HEK293 (cell line): ENCODE measurements at regions not wholly inside any gene's neighbourhood (a gene's known extent, or its start where the extent isn't known, plus 50 kb on each side); places are given as distances from the start of the nearest gene placed in this dataset.
"Not testable (repeated sequence)": the region's sequence is repeated elsewhere in the genome, so short reads cannot be mapped to it uniquely, and the experiment has no call there.

Source experiments
- CTCF ChIA-PET: fragments of 350-600 bp; formaldehyde crosslinking; extraction: SDS; loops from one replicate; lab custom pipeline; 2021; ENCODE audit warnings: antibody characterized with exemption; lab: Yijun Ruan, JAX
- POLR2A ChIA-PET: fragments of 300-600 bp; formaldehyde crosslinking; extraction: SDS; loops from one replicate; lab custom pipeline; 2020; ENCODE audit warnings: antibody characterized with exemption, inconsistent platforms; lab: Yijun Ruan, JAX
- H3K27ac ChIP-seq: fragments of 200-500 bp; sonication (Bioruptor generic); 2 replicates; pipeline ENCODE4 v1.5.1; 2014; ENCODE audit warnings: low read depth, low read length, control low read depth, inconsistent platforms; ENCODE audit errors: extremely low read depth
- H3K36me3 ChIP-seq, 2 experiments: fragments of 200-500 bp in 1 of 2; sonication (Bioruptor generic) in 1 of 2; 1 replicate in 1 of 2; 2 replicates in 1 of 2; pipeline ENCODE4 v1.5.1; 2014 to 2017; ENCODE audit warnings: inconsistent platforms in 2 of 2, low read length in 2 of 2; ENCODE audit not compliant: control insufficient read depth in 2 of 2, insufficient read depth in 1 of 2
- H3K4me1 ChIP-seq: fragments of 200-500 bp; sonication (Bioruptor generic); 2 replicates; pipeline ENCODE4 v1.5.1; 2014; ENCODE audit warnings: mild to moderate bottlenecking, low read length, inconsistent platforms; ENCODE audit not compliant: control insufficient read depth, insufficient read depth
- H3K4me3 ChIP-seq: 2 replicates; pipeline ENCODE4 v1.5.1; 2011; ENCODE audit warnings: low read depth, mild to moderate bottlenecking, control low read depth, low read length, moderate library complexity
- H3K9me3 ChIP-seq: fragments of 200-500 bp; sonication (Bioruptor generic); 2 replicates; pipeline ENCODE4 v1.5.1; 2014; ENCODE audit warnings: low read depth, low read length, inconsistent platforms; ENCODE audit not compliant: control insufficient read depth, insufficient read depth
- BCL11A ChIP-seq: fragments of 450-650 bp; formaldehyde crosslinking; IDR thresholded peaks from 2 replicates; pipeline ENCODE4 v1.5.1; 2016; ENCODE audit warnings: low read depth, missing biosample characterization, missing genetic modification characterization
- FEZF1 ChIP-seq: fragments of 450-650 bp; formaldehyde crosslinking; IDR thresholded peaks from 2 replicates; pipeline ENCODE4 v1.5.1; 2016; ENCODE audit warnings: missing biosample characterization, missing genetic modification characterization
- HOXD13 ChIP-seq: sonication (generic); formaldehyde crosslinking; IDR thresholded peaks from 2 replicates; pipeline ENCODE4 v1.8.0; 2022; ENCODE audit warnings: missing genetic modification reagents, borderline replicate concordance
- KLF9 ChIP-seq: fragments of 450-650 bp; formaldehyde crosslinking; IDR thresholded peaks from 2 replicates; pipeline ENCODE4 v1.5.1; 2016; ENCODE audit warnings: missing biosample characterization, missing genetic modification characterization, low read depth
- SCRT1 ChIP-seq: fragments of 450-650 bp; formaldehyde crosslinking; IDR thresholded peaks from 2 replicates; pipeline ENCODE4 v1.5.1; 2016; ENCODE audit warnings: missing biosample characterization, missing genetic modification characterization, borderline replicate concordance
- YY1 ChIP-seq: fragments of 450-650 bp; formaldehyde crosslinking; IDR thresholded peaks from 2 replicates; pipeline ENCODE4 v1.5.1; 2018; ENCODE audit warnings: missing biosample characterization, missing genetic modification characterization
- ZBTB20 ChIP-seq: fragments of 450-650 bp; formaldehyde crosslinking; IDR thresholded peaks from 2 replicates; pipeline ENCODE4 v1.5.1; 2016; ENCODE audit warnings: missing biosample characterization, missing genetic modification characterization
- ZNF2 ChIP-seq: fragments of 450-650 bp; formaldehyde crosslinking; IDR thresholded peaks from 2 replicates; pipeline ENCODE4 v1.5.1; 2016; ENCODE audit warnings: missing biosample characterization, missing genetic modification characterization
- ZNF324 ChIP-seq: fragments of 450-650 bp; formaldehyde crosslinking; IDR thresholded peaks from 2 replicates; pipeline ENCODE4 v1.5.1; 2016; ENCODE audit warnings: missing biosample characterization, missing genetic modification characterization
- ZNF354C ChIP-seq: fragments of 450-650 bp; formaldehyde crosslinking; IDR thresholded peaks from 2 replicates; pipeline ENCODE4 v1.5.1; 2016; ENCODE audit warnings: missing biosample characterization, missing genetic modification characterization, low read depth, borderline replicate concordance
- ZNF629 ChIP-seq: fragments of 450-650 bp; formaldehyde crosslinking; IDR thresholded peaks from 2 replicates; pipeline ENCODE4 v1.5.1; 2017; ENCODE audit warnings: missing biosample characterization, missing genetic modification characterization
- ZNF843 ChIP-seq: fragments of 450-650 bp; formaldehyde crosslinking; IDR thresholded peaks from 2 replicates; pipeline ENCODE4 v1.5.1; 2016; ENCODE audit warnings: missing biosample characterization, missing genetic modification characterization
- ZSCAN30 ChIP-seq: fragments of 450-650 bp; IDR thresholded peaks from 2 replicates; pipeline ENCODE4 v1.5.1; 2018; ENCODE audit warnings: missing biosample characterization, mild to moderate bottlenecking, missing genetic modification characterization, moderate library complexity
- TF ChIP-seq, protein P1 (sequence below): fragments of 450-650 bp; formaldehyde crosslinking; IDR thresholded peaks from 2 replicates; pipeline ENCODE4 v1.5.1; 2016; ENCODE audit warnings: missing biosample characterization, missing genetic modification characterization
- TF ChIP-seq, protein P2 (sequence below): fragments of 450-650 bp; formaldehyde crosslinking; IDR thresholded peaks from 2 replicates; pipeline ENCODE4 v1.5.1; 2016; ENCODE audit warnings: missing biosample characterization, missing genetic modification characterization, borderline replicate concordance
- TF ChIP-seq, protein P3 (sequence below): fragments of 450-650 bp; formaldehyde crosslinking; IDR thresholded peaks from 2 replicates; pipeline ENCODE4 v1.5.1; 2017; ENCODE audit warnings: missing biosample characterization, missing genetic modification characterization
- TF ChIP-seq, protein P4 (sequence below): fragments of 450-650 bp; formaldehyde crosslinking; IDR thresholded peaks from 2 replicates; pipeline ENCODE4 v1.5.1; 2016; ENCODE audit warnings: missing biosample characterization, missing genetic modification characterization
- TF ChIP-seq, protein P5 (sequence below): fragments of 450-650 bp; formaldehyde crosslinking; IDR thresholded peaks from 2 replicates; pipeline ENCODE4 v1.5.0; 2017; ENCODE audit warnings: missing biosample characterization, missing genetic modification characterization, borderline replicate concordance

DNA sequence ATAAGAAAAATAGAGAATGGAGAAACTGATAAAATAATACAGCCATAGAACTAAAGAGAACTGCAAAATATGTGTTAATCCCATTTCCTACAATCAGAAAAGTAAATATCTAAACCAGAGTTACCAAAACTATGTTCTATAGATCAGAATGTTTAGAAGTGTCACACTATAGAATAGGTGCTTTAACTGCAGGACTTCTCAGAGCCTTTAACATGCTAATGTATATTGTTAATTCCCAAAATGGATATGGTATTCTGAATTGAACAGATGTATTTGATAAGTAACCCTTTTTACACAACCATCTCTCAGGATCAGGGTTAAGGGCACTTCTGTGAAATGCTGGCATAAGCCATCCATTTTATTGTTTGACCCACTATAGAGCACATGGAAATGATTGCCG lies 200.3 kb downstream of the SHOX2 start (continued):
- TF ChIP-seq, protein P1, sequence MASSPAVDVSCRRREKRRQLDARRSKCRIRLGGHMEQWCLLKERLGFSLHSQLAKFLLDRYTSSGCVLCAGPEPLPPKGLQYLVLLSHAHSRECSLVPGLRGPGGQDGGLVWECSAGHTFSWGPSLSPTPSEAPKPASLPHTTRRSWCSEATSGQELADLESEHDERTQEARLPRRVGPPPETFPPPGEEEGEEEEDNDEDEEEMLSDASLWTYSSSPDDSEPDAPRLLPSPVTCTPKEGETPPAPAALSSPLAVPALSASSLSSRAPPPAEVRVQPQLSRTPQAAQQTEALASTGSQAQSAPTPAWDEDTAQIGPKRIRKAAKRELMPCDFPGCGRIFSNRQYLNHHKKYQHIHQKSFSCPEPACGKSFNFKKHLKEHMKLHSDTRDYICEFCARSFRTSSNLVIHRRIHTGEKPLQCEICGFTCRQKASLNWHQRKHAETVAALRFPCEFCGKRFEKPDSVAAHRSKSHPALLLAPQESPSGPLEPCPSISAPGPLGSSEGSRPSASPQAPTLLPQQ (tag by site-specific recombination), result no peak
- TF ChIP-seq HOXD13 (CRISPR knock-in tag) (no peak), KLF9 (tag by site-specific recombination) (no peak), BCL11A (tag by site-specific recombination) (no peak)
- TF ChIP-seq, protein P2, sequence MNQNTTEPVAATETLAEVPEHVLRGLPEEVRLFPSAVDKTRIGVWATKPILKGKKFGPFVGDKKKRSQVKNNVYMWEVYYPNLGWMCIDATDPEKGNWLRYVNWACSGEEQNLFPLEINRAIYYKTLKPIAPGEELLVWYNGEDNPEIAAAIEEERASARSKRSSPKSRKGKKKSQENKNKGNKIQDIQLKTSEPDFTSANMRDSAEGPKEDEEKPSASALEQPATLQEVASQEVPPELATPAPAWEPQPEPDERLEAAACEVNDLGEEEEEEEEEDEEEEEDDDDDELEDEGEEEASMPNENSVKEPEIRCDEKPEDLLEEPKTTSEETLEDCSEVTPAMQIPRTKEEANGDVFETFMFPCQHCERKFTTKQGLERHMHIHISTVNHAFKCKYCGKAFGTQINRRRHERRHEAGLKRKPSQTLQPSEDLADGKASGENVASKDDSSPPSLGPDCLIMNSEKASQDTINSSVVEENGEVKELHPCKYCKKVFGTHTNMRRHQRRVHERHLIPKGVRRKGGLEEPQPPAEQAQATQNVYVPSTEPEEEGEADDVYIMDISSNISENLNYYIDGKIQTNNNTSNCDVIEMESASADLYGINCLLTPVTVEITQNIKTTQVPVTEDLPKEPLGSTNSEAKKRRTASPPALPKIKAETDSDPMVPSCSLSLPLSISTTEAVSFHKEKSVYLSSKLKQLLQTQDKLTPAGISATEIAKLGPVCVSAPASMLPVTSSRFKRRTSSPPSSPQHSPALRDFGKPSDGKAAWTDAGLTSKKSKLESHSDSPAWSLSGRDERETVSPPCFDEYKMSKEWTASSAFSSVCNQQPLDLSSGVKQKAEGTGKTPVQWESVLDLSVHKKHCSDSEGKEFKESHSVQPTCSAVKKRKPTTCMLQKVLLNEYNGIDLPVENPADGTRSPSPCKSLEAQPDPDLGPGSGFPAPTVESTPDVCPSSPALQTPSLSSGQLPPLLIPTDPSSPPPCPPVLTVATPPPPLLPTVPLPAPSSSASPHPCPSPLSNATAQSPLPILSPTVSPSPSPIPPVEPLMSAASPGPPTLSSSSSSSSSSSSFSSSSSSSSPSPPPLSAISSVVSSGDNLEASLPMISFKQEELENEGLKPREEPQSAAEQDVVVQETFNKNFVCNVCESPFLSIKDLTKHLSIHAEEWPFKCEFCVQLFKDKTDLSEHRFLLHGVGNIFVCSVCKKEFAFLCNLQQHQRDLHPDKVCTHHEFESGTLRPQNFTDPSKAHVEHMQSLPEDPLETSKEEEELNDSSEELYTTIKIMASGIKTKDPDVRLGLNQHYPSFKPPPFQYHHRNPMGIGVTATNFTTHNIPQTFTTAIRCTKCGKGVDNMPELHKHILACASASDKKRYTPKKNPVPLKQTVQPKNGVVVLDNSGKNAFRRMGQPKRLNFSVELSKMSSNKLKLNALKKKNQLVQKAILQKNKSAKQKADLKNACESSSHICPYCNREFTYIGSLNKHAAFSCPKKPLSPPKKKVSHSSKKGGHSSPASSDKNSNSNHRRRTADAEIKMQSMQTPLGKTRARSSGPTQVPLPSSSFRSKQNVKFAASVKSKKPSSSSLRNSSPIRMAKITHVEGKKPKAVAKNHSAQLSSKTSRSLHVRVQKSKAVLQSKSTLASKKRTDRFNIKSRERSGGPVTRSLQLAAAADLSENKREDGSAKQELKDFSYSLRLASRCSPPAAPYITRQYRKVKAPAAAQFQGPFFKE (tag by site-specific recombination), result no peak

DNA sequence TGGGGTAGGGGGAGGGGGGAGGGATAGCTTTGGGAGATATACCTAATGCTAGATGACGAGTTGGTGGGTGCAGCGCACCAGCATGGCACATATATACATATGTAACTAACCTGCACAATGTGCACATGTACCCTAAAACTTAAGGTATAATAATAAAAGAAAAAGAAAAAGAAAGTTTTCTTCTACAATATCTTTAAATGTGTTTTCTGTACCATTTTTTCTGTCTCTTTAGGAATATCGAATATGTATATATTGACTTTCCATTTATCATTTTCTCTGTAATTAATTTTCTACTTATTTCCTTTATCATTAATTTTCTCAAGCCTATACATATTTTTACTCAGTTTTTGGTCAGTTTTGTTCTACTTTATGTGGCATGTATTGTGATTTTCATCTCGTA lies 203.5 kb downstream of the SHOX2 start:
- CTCF ChIA-PET, H3K4me1 ChIP-seq, H3K9me3 ChIP-seq, H3K36me3 ChIP-seq, H3K27ac ChIP-seq, POLR2A ChIA-PET, H3K4me3 ChIP-seq: not testable (repeated sequence)

DNA sequence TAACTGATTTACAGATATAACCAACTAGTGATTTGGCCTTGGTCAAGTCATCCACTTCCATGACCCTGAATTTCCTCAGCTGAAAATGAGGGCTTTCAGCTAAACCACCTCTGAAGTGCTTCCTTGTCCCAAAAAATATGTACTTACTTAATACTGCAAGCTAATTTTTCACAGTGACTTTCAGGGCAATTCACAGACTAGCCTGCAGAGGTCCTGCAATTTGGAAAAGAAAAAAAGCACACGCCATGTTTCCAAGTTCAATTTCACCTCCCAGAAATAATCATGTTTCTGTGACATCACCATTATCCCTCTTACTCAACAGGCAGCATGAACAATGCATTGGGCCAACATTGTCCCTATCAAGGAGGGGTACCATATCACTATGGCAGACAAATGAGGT lies 218.2 kb downstream of the SHOX2 start:
- ChIA-PET POLR2A (no interaction called here), CTCF (no interaction called here)
- H3K27ac ChIP-seq, result no peak overlapping the region
- no peak overlapping the region for H3K4me3 ChIP-seq
- no peaks in the 10 kb centered on the region for H3K4me1 ChIP-seq
- H3K36me3 ChIP-seq, result no peaks in the 10 kb centered on the region
- H3K9me3 ChIP-seq, result no peaks in the 10 kb centered on the region
- TF ChIP-seq ZSCAN30 (tag by site-specific recombination) (no peak), FEZF1 (no peak), ZNF843 (tag by site-specific recombination) (no peak), YY1 (tag by site-specific recombination) (no peak), ZNF629 (tag by site-specific recombination) (no peak), ZNF354C (tag by site-specific recombination) (no peak), ZNF324 (tag by site-specific recombination) (no peak), ZBTB20 (tag by site-specific recombination) (no peak), ZNF2 (tag by site-specific recombination) (no peak), SCRT1 (tag by site-specific recombination) (no peak)
- TF ChIP-seq, protein P3, sequence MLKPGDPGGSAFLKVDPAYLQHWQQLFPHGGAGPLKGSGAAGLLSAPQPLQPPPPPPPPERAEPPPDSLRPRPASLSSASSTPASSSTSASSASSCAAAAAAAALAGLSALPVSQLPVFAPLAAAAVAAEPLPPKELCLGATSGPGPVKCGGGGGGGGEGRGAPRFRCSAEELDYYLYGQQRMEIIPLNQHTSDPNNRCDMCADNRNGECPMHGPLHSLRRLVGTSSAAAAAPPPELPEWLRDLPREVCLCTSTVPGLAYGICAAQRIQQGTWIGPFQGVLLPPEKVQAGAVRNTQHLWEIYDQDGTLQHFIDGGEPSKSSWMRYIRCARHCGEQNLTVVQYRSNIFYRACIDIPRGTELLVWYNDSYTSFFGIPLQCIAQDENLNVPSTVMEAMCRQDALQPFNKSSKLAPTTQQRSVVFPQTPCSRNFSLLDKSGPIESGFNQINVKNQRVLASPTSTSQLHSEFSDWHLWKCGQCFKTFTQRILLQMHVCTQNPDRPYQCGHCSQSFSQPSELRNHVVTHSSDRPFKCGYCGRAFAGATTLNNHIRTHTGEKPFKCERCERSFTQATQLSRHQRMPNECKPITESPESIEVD, result no peak
- TF ChIP-seq, protein P4, sequence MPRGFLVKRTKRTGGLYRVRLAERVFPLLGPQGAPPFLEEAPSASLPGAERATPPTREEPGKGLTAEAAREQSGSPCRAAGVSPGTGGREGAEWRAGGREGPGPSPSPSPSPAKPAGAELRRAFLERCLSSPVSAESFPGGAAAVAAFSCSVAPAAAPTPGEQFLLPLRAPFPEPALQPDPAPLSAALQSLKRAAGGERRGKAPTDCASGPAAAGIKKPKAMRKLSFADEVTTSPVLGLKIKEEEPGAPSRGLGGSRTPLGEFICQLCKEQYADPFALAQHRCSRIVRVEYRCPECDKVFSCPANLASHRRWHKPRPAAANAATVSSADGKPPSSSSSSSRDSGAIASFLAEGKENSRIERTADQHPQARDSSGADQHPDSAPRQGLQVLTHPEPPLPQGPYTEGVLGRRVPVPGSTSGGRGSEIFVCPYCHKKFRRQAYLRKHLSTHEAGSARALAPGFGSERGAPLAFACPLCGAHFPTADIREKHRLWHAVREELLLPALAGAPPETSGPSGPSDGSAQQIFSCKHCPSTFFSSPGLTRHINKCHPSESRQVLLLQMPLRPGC, result no peak
- TF ChIP-seq, protein P5, sequence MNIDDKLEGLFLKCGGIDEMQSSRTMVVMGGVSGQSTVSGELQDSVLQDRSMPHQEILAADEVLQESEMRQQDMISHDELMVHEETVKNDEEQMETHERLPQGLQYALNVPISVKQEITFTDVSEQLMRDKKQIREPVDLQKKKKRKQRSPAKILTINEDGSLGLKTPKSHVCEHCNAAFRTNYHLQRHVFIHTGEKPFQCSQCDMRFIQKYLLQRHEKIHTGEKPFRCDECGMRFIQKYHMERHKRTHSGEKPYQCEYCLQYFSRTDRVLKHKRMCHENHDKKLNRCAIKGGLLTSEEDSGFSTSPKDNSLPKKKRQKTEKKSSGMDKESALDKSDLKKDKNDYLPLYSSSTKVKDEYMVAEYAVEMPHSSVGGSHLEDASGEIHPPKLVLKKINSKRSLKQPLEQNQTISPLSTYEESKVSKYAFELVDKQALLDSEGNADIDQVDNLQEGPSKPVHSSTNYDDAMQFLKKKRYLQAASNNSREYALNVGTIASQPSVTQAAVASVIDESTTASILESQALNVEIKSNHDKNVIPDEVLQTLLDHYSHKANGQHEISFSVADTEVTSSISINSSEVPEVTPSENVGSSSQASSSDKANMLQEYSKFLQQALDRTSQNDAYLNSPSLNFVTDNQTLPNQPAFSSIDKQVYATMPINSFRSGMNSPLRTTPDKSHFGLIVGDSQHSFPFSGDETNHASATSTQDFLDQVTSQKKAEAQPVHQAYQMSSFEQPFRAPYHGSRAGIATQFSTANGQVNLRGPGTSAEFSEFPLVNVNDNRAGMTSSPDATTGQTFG (tag by site-specific recombination), result no peak
